Mesendoderm (in vitro differentiated cells): ENCODE measurements at regions not wholly inside any gene's neighbourhood (a gene's known extent, or its start where the extent isn't known, plus 50 kb on each side); places are given as distances from the start of the nearest gene placed in this dataset.

ENCODE experiments used
- DNase-seq: peaks from one replicate; pipeline ENCODE4 v3.0.0; 2013
- H2AK5ac ChIP-seq: 2 replicates; pipeline ENCODE4 v1.6.1; 2013; ENCODE audit warnings: low read length, inconsistent platforms
- H2BK120ac ChIP-seq: 2 replicates; pipeline ENCODE4 v1.6.1; 2013; ENCODE audit warnings: low read depth, mild to moderate bottlenecking, low read length, moderate library complexity, mixed read lengths
- H2BK15ac ChIP-seq: replicated peaks from 2 replicates; pipeline ENCODE4 v1.6.1; 2013; ENCODE audit warnings: low read depth, mild to moderate bottlenecking, moderate library complexity
- H2BK5ac ChIP-seq: 2 replicates; pipeline ENCODE4 v1.6.1; 2013; ENCODE audit warnings: low read length, inconsistent platforms
- H3K18ac ChIP-seq: 2 replicates; pipeline ENCODE4 v1.6.1; 2013; ENCODE audit warnings: mild to moderate bottlenecking, low read length, mixed read lengths
- H3K23ac ChIP-seq: one replicate; pipeline ENCODE4 v1.6.1; 2013; ENCODE audit warnings: low read length
- H3K27ac ChIP-seq: 2 replicates; pipeline ENCODE4 v1.5.1; 2013; ENCODE audit warnings: low read depth, mild to moderate bottlenecking, inconsistent platforms, low read length, moderate library complexity
- H3K27me3 ChIP-seq: 2 replicates; pipeline ENCODE4 v1.6.1; 2013; ENCODE audit warnings: low read length, control low read depth, mild to moderate bottlenecking, inconsistent platforms; ENCODE audit not compliant: insufficient read depth, poor library complexity
- H3K36me3 ChIP-seq: 2 replicates; pipeline ENCODE4 v1.6.1; 2013; ENCODE audit warnings: low read length, inconsistent platforms; ENCODE audit not compliant: control insufficient read depth, insufficient read depth
- H3K4ac ChIP-seq: one replicate; pipeline ENCODE4 v1.6.1; 2013; ENCODE audit warnings: low read depth, mild to moderate bottlenecking, low read length, moderate library complexity
- H3K4me1 ChIP-seq: 2 replicates; pipeline ENCODE4 v1.6.1; 2013; ENCODE audit warnings: low read depth, low read length, inconsistent platforms; ENCODE audit not compliant: control insufficient read depth
- H3K4me2 ChIP-seq: 2 replicates; pipeline ENCODE4 v1.6.1; 2013; ENCODE audit warnings: low read length
- H3K4me3 ChIP-seq: 2 replicates; pipeline ENCODE4 v1.5.1; 2013; ENCODE audit warnings: mild to moderate bottlenecking, low read length
- H3K56ac ChIP-seq: one replicate; pipeline ENCODE4 v1.6.1; 2013; ENCODE audit warnings: low read length
- H3K79me1 ChIP-seq: 2 replicates; pipeline ENCODE4 v1.6.1; 2013; ENCODE audit warnings: low read length, inconsistent platforms
- H3K79me2 ChIP-seq: 2 replicates; pipeline ENCODE4 v1.6.1; 2013; ENCODE audit warnings: mild to moderate bottlenecking, low read length; ENCODE audit not compliant: control insufficient read depth, insufficient read depth
- H3K9ac ChIP-seq: 2 replicates; pipeline ENCODE4 v1.6.1; 2013; ENCODE audit warnings: low read length, inconsistent platforms
- H4K5ac ChIP-seq: one replicate; pipeline ENCODE4 v1.6.1; 2013; ENCODE audit warnings: low read length
- H4K8ac ChIP-seq: one replicate; pipeline ENCODE4 v1.6.1; 2013; ENCODE audit warnings: low read depth, mild to moderate bottlenecking, control low read depth, low read length, moderate library complexity
- WGBS: extraction: QIAGEN DNeasy Blood & Tissue Kit; methylation state at CpG from one replicate; pipeline ENCODE4 v1.1.7; 2013; ENCODE audit warnings: low lambda C conversion rate, missing lambda C conversion rate; ENCODE audit not compliant: insufficient coverage; ENCODE audit errors: extremely low coverage; 5-methylcytosine and 5-hydroxymethylcytosine counted together

DNA sequence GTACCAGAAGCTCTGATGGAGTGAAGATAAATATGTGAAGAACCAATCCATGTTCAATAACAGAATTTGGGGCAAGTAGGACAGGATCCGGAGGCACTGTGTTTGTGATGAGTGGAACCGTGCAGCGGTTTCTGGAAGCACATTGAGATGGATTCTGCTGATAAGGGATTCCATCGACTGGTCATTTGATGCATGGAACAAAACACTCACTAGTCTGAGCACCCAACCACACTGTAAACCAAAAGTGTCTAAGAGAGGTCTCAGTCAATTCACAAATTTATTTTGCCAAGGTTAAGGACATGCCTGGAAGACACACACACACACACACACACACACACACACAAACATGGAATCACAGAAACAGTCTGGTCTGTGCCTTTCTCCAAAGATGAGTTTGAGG, 459.5 kb downstream of the FBXO15 start:
- H3K4me3 ChIP-seq: no peak overlapping the region
- no CpG with 5 or more reads among the region's 4 CpGs for WGBS
- no peak for DNase-seq
- H3K79me1 ChIP-seq: no peaks in the 10 kb centered on the region
- no peaks in the 10 kb centered on the region for H3K79me2 ChIP-seq
- H2BK15ac ChIP-seq: no peak overlapping the region
- H3K27me3 ChIP-seq: no peaks in the 10 kb centered on the region
- no peak overlapping the region for H2BK5ac ChIP-seq
- no peak overlapping the region for H2AK5ac ChIP-seq
- H3K36me3 ChIP-seq: no peaks in the 10 kb centered on the region
- H3K4me1 ChIP-seq: no peaks in the 10 kb centered on the region
- H2BK120ac ChIP-seq: no peak overlapping the region
- no peak overlapping the region for H3K4ac ChIP-seq
- no peak overlapping the region for H3K9ac ChIP-seq
- no peak overlapping the region for H4K8ac ChIP-seq
- H3K4me2 ChIP-seq: no peak overlapping the region
- no peak overlapping the region for H3K18ac ChIP-seq
- H3K27ac ChIP-seq: no peak overlapping the region
- no peak overlapping the region for H4K5ac ChIP-seq
- no peak overlapping the region for H3K56ac ChIP-seq
- no peak overlapping the region for H3K23ac ChIP-seq

DNA sequence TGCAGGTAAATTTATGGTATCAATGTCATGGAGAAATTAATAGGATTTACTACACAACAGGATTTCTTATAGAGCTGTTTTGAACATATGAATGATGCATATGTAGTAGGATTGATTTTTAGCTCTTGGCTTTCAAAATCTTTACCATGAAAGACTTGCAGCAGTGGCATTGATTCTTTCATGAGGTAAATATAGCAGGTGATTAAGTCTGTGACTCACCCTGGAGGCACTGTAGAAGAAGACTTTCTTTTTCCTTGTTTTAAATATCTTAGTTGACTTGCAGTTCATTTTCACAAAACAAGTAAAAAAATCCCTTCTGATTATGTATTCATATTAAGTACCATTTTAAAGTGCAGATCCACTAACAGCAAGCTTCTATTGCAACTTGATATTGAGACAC, 463.0 kb downstream of the FBXO15 start:
- H2BK120ac ChIP-seq: no peak overlapping the region
- no peaks in the 10 kb centered on the region for H3K79me2 ChIP-seq
- no peak overlapping the region for H3K56ac ChIP-seq
- no peak overlapping the region for H2BK5ac ChIP-seq
- no peaks in the 10 kb centered on the region for H3K27me3 ChIP-seq
- H3K23ac ChIP-seq: no peak overlapping the region
- no peaks in the 10 kb centered on the region for H3K4me1 ChIP-seq
- H4K8ac ChIP-seq: no peak overlapping the region
- H3K36me3 ChIP-seq: no peaks in the 10 kb centered on the region
- no peak overlapping the region for H2AK5ac ChIP-seq
- H3K4me3 ChIP-seq: no peak overlapping the region
- H3K27ac ChIP-seq: no peak overlapping the region
- H3K79me1 ChIP-seq: no peaks in the 10 kb centered on the region
- H4K5ac ChIP-seq: no peak overlapping the region
- H3K9ac ChIP-seq: no peak overlapping the region
- no peak for DNase-seq
- no peak overlapping the region for H2BK15ac ChIP-seq
- H3K4me2 ChIP-seq: no peak overlapping the region
- no peak overlapping the region for H3K4ac ChIP-seq
- H3K18ac ChIP-seq: no peak overlapping the region

DNA sequence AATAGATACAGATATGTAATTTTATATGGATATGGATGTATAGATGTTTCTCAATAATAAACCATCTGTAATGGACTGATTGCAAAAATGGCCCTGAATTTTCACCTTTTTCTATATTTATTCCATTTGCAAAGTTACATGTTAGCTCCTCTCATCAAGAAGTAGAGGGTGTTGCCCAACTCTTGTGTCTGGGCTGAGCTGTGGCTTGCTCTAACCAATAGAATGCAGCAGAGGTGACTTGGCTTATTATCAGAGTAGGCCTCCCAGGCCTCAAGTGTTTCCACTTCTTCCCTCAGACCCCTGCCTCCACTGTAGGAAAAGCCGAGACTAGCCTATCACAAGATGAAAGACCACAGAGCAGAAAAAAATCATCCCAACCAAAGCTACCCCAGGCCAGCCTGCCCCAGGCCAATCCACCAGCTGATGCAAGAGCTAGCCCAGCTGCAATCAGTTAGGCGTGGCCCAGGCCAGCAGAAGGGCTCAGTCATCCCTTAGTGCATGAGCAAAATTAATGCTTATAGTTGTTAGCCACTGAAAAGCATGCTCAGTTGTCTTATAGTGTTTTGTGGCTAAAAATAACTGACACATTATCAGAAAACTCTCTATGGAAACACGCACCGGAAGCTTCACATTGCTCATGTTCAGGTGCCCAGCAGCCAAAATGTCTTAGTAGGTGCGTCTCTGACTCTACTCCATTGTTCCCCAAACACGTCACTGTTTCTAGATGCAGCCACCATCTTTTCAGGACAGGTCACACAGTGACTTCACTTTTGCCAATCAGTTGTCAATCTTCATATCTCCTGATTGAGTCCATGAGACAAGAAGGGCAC, 464.0 kb downstream of the FBXO15 start:
- Histone ChIP-seq H4K8ac (no peak overlapping the region), H3K79me1 (no peaks in the 10 kb centered on the region), H3K4me3 (no peak overlapping the region), H3K9ac (no peak overlapping the region), H3K79me2 (no peaks in the 10 kb centered on the region), H3K4me1 (no peaks in the 10 kb centered on the region), H3K36me3 (no peaks in the 10 kb centered on the region), H2AK5ac (no peak overlapping the region), H3K56ac (no peak overlapping the region), H3K18ac (no peak overlapping the region), H3K27me3 (no peaks in the 10 kb centered on the region), H2BK5ac (no peak overlapping the region), H2BK15ac (no peak overlapping the region), H3K27ac (no peak overlapping the region), H2BK120ac (no peak overlapping the region), H3K23ac (no peak overlapping the region), H3K4ac (no peak overlapping the region), H3K4me2 (no peak overlapping the region), H4K5ac (no peak overlapping the region)
- DNase-seq: no peak
- WGBS: no CpG with 5 or more reads among the region's 6 CpGs

DNA sequence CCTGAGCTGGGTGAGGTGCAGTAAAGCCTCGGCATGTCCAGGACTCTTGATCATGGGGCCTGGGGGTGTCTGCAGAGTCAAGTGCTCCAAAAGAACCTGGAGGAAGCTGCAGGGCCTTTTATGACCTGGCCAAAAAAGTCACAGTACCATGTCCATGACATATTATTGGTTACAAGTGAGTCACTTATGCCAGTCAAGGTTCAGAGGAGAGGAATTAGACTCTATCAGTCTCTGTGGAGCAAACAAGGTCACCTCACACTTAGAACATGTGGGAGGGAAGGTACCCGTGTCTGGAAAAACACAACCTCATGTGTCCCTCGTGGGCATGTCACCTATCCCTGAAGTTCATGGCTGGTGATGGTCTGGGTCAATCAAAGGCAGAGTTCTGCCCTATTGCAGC, 465.7 kb downstream of the FBXO15 start:
- WGBS: no CpG with 5 or more reads among the region's 3 CpGs

DNA sequence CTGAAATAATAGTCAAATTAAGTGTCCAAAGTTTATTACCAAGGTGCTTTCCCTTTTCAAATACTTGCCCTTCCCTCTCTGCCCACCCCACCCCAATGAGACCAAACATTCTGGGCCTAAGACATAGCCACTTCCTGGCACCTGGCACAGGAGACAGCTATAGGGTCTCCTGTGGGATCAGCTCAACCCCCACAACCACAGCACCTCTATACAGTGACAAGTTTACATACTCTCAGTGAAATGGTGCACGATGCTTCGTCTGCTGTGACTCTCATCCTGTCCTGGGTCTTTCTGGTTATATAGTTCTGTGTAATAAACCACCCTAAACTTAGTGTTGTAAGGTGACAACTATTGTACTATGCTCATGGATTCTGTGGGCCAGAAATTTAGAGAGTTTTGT, 466.2 kb downstream of the FBXO15 start:
- H4K8ac ChIP-seq: no peak overlapping the region
- no peak overlapping the region for H3K4me3 ChIP-seq
- H3K36me3 ChIP-seq: no peaks in the 10 kb centered on the region
- no peak overlapping the region for H2BK15ac ChIP-seq
- H3K79me1 ChIP-seq: no peaks in the 10 kb centered on the region
- no peak overlapping the region for H3K9ac ChIP-seq
- no peaks in the 10 kb centered on the region for H3K4me1 ChIP-seq
- H3K18ac ChIP-seq: no peak overlapping the region
- no peak for DNase-seq
- H3K4ac ChIP-seq: no peak overlapping the region
- H2BK120ac ChIP-seq: no peak overlapping the region
- H4K5ac ChIP-seq: no peak overlapping the region
- no peaks in the 10 kb centered on the region for H3K79me2 ChIP-seq
- no peak overlapping the region for H3K23ac ChIP-seq
- no CpG with 5 or more reads among the region's 2 CpGs for WGBS
- H2BK5ac ChIP-seq: no peak overlapping the region
- H3K27me3 ChIP-seq: no peaks in the 10 kb centered on the region
- H3K27ac ChIP-seq: no peak overlapping the region
- H3K56ac ChIP-seq: no peak overlapping the region
- no peak overlapping the region for H3K4me2 ChIP-seq
- no peak overlapping the region for H2AK5ac ChIP-seq

More for the DNA sequence above, 465.7 kb downstream of the FBXO15 start:
- Histone ChIP-seq H2BK15ac (no peak overlapping the region), H3K4me2 (no peak overlapping the region), H3K4me3 (no peak overlapping the region), H3K23ac (no peak overlapping the region), H3K27me3 (no peaks in the 10 kb centered on the region), H3K79me1 (no peaks in the 10 kb centered on the region), H2AK5ac (no peak overlapping the region), H3K4me1 (no peaks in the 10 kb centered on the region), H3K4ac (no peak overlapping the region), H3K9ac (no peak overlapping the region), H2BK120ac (no peak overlapping the region), H3K79me2 (no peaks in the 10 kb centered on the region), H4K8ac (no peak overlapping the region), H4K5ac (no peak overlapping the region), H2BK5ac (no peak overlapping the region), H3K56ac (no peak overlapping the region), H3K18ac (no peak overlapping the region), H3K36me3 (no peaks in the 10 kb centered on the region), H3K27ac (no peak overlapping the region)
- no peak for DNase-seq
